Muscle layer of colon (tissue), 2 donors: ENCODE measurements at regions not wholly inside any gene's neighbourhood (a gene's known extent, or its start where the extent isn't known, plus 50 kb on each side); places are given as distances from the start of the nearest gene placed in this dataset.
"Not testable (repeated sequence)": the region's sequence is repeated elsewhere in the genome, so short reads cannot be mapped to it uniquely, and the experiment has no call there.

Experiments
- H3K27ac ChIP-seq: one replicate; pipeline ENCODE4 v1.7.0; 2013; ENCODE audit warnings: low read depth, mild to moderate bottlenecking, low read length, moderate library complexity
- H3K27me3 ChIP-seq, 2 donors: one replicate each; pipeline ENCODE4 v1.7.0; 2013; ENCODE audit warnings: low read length in 2 of 2, mild to moderate bottlenecking in 2 of 2; ENCODE audit not compliant: insufficient read depth in 2 of 2, control insufficient read depth in 1 of 2
- H3K36me3 ChIP-seq: one replicate; pipeline ENCODE4 v1.7.0; 2013; ENCODE audit warnings: mild to moderate bottlenecking, low read length; ENCODE audit not compliant: insufficient read depth
- H3K4me1 ChIP-seq: one replicate; pipeline ENCODE4 v1.7.0; 2013; ENCODE audit warnings: mild to moderate bottlenecking, low read length; ENCODE audit not compliant: insufficient read depth
- H3K4me3 ChIP-seq, 2 donors: one replicate each; pipeline ENCODE4 v1.7.0; 2013; ENCODE audit warnings: low read length in 2 of 2, low read depth in 1 of 2, mild to moderate bottlenecking in 1 of 2, moderate library complexity in 1 of 2
- H3K9ac ChIP-seq: one replicate; pipeline ENCODE4 v1.7.0; 2013; ENCODE audit warnings: low read length
- H3K9me3 ChIP-seq: one replicate; pipeline ENCODE4 v1.7.0; 2013; ENCODE audit warnings: mild to moderate bottlenecking, low read length
- donor health status: abdominal sarcoma.
- donor health status: Adenocarcinoma of cecum.

DNA sequence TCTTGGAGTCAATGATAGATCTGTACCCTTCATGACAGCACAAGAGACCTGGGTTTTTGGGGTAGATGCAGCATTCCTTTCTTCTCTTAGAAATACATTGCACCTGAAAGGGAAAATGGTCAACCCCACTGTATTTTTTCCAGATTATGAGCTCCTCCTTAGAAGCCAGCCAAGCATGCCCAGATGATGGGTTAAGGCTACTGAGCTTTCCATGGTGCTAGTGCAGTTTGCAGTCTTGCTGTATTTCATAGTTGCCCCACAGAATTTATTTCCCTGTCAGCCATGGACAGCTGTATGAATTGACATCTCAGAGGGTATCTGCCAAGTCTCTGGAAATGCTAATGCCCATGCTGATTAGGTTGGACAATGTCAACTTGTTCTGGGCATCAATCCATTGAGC, 73.7 kb upstream of the H2AZ1 start:
- H3K4me1 ChIP-seq = peaks cover 9% of the 10 kb centered on the region
- H3K36me3 ChIP-seq = no peaks in the 10 kb centered on the region
- no peaks in the 10 kb centered on the region for H3K9me3 ChIP-seq
- H3K27ac ChIP-seq = no peak overlapping the region
- no peaks in the 10 kb centered on the region for H3K27me3 ChIP-seq
- no peak overlapping the region for H3K9ac ChIP-seq
- H3K4me3 ChIP-seq = no peak overlapping the region

DNA sequence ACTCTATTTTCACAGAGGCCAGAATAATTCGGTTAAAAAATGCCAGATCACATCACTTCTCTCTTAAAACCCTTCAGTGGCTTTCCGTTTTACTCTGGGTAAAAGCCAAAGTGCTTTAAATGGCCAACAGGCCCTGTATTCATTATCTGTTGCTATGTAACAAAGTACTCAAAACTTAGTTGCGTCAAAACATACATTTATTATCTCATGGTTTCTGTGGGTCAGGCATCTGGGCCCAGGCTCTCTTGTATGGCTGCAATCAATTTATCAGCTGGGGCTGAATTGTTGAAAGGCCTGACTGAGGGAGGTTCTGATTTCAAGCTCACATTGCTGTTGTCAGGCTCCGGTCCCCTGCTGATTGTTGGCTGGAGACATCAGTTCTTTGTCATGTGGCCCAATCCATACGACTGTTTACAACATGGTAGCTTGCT, 72.7 kb upstream of the H2AZ1 start:
- no peak overlapping the region for H3K4me3 ChIP-seq

GRCh38 chr4:100019821-100020220, 69.7 kb upstream of the H2AZ1 start:
- Histone ChIP-seq H3K27me3 (no peaks in the 10 kb centered on the region), H3K9me3 (no peaks in the 10 kb centered on the region), H3K9ac (no peak overlapping the region), H3K4me3 (no peak overlapping the region), H3K36me3 (no peaks in the 10 kb centered on the region), H3K4me1 (peaks cover 9% of the 10 kb centered on the region), H3K27ac (no peak overlapping the region)

More for the DNA sequence above, 72.7 kb upstream of the H2AZ1 start:
- Histone ChIP-seq H3K36me3 (no peaks in the 10 kb centered on the region), H3K27me3 (no peaks in the 10 kb centered on the region), H3K9ac (no peak overlapping the region), H3K9me3 (no peaks in the 10 kb centered on the region), H3K27ac (no peak overlapping the region), H3K4me1 (peaks cover 9% of the 10 kb centered on the region)

DNA sequence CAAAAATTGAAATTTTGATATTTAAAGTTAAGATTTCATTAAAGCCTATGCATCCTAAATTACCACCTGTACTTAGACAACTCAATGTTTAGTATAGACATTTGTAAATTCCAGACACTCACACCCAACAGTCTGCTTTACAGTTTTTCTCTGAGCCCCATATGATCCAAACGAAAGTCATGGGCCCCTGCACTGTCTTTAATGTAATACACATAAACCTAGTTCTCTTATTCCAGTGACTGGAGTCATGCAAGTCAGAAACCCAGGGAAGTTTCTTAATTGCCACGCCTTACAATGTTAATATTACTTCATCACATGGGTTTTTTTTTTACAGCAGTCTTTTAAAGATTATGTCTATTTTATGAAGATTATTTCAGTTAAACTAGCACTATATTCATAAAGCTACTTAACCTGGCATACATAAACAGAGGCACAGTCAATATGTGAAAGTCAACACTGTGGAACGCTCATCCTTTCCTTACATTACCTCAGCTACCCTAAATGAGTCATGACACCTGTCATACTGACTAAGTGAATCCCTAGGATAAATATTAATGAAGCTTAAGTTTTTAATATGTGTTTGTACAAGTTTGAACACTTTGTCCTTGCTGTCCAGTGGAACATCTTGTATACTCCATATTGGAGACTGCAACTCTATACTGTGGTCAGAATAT, 67.7 kb upstream of the H2AZ1 start:
- Histone ChIP-seq H3K27me3 (no peaks in the 10 kb centered on the region), H3K4me1 (peaks cover 5% of the 10 kb centered on the region), H3K4me3 (no peak overlapping the region), H3K27ac (no peak overlapping the region), H3K36me3 (no peaks in the 10 kb centered on the region), H3K9ac (no peak overlapping the region), H3K9me3 (no peaks in the 10 kb centered on the region)

GRCh38 chr4:100016191-100016590, 66.1 kb upstream of the H2AZ1 start:
- Histone ChIP-seq H3K36me3 (no peaks in the 10 kb centered on the region), H3K4me1 (no peaks in the 10 kb centered on the region), H3K9me3 (no peaks in the 10 kb centered on the region), H3K27ac (no peak overlapping the region), H3K27me3 (no peaks in the 10 kb centered on the region), H3K9ac (no peak overlapping the region), H3K4me3 (no peak overlapping the region)

DNA sequence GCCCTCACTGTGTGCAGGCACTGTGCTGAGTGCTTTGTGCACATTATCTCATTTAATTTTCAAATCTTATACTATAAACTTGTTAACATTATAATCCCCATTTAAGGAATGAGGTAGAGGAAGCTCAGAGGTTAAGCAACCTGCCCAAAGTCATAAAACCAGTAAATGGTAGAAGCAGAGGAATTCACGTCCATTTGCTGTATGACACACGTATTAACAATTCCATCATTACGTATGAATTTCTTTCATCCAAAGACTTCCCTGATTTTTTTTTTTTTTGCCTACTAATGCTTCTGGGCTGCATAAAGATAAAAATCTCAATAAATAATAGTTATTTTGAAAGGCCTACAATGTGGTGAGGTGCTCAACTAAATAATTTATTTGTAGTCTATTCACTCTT, 64.5 kb upstream of the H2AZ1 start:
- no peak overlapping the region for H3K27ac ChIP-seq
- no peak overlapping the region for H3K4me3 ChIP-seq
- H3K9ac ChIP-seq = no peak overlapping the region
- H3K4me1 ChIP-seq = no peaks in the 10 kb centered on the region
- no peaks in the 10 kb centered on the region for H3K27me3 ChIP-seq
- no peaks in the 10 kb centered on the region for H3K9me3 ChIP-seq
- H3K36me3 ChIP-seq = no peaks in the 10 kb centered on the region

GRCh38 chr4:100009490-100009889, 59.4 kb upstream of the H2AZ1 start:
- H3K4me1 ChIP-seq = no peaks in the 10 kb centered on the region

DNA sequence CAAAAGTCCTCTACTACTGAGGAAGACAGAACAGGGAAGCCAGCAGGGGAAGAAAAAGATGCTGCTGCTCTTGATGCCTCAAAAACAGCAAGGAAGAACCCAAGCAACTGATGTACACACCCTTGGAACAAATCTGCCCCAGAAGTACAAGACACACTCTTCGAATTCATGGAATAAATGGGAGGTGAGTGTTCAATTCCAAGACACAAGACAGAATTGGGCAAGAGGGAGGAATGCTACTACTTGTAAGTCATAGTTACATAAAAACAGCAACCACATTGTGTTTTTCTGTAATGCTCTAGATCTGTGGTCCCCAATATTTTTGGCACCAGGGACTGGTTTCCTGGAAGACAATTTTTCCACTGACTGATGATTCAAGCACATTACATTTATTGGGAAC, 58.0 kb upstream of the H2AZ1 start:
- H3K4me1 ChIP-seq = no peaks in the 10 kb centered on the region
- no peaks in the 10 kb centered on the region for H3K27me3 ChIP-seq

More at GRCh38 chr4:100009490-100009889, 59.4 kb upstream of the H2AZ1 start:
- Histone ChIP-seq H3K9ac (no peak overlapping the region), H3K36me3 (no peaks in the 10 kb centered on the region), H3K4me3 (no peak overlapping the region), H3K9me3 (no peaks in the 10 kb centered on the region), H3K27ac (no peak overlapping the region), H3K27me3 (no peaks in the 10 kb centered on the region)

DNA sequence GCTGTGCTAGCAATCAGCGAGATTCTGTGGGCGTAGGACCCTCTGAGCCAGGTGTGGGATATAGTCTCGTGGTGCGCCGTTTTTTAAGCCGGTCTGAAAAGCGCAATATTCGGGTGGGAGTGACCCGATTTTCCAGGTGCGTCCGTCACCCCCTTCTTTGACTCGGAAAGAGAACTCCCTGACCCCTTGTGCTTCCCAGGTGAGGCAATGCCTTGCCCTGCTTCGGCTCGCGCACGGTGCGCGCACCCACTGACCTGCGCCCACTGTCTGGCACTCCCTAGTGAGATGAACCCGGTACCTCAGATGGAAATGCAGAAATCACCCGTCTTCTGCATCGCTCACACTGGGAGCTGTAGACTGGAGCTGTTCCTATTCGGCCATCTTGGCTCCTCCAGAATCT, 56.1 kb upstream of the H2AZ1 start:
- H3K4me1 ChIP-seq, H3K27me3 ChIP-seq, H3K9me3 ChIP-seq, H3K9ac ChIP-seq, H3K4me3 ChIP-seq, H3K36me3 ChIP-seq, H3K27ac ChIP-seq: not testable (repeated sequence)

More for the DNA sequence above, 58.0 kb upstream of the H2AZ1 start:
- no peaks in the 10 kb centered on the region for H3K36me3 ChIP-seq
- H3K27ac ChIP-seq = no peak overlapping the region
- no peaks in the 10 kb centered on the region for H3K9me3 ChIP-seq
- H3K4me3 ChIP-seq = no peak overlapping the region
- no peak overlapping the region for H3K9ac ChIP-seq
